ENCODE measurements at regions not wholly inside any gene's neighbourhood (a gene's known extent, or its start where the extent isn't known, plus 50 kb on each side); places are given as distances from the start of the nearest gene placed in this dataset.

DNA sequence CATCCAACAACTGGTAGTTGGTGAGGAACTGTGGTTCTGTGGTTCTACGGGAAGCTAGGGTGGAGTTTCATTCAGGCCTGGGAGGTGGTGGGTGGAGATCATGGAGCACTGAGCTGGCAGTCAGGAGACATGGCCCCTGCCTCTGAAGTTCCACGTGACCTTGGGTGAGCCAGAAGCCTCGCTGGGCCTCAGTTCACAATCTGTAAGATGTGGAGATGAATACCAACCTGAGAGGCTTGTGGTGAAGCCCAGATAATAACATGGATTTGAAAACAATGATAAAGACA, 177.9 kb downstream of the MACROH2A1 start:
- TF ChIP-seq, protein P1, sequence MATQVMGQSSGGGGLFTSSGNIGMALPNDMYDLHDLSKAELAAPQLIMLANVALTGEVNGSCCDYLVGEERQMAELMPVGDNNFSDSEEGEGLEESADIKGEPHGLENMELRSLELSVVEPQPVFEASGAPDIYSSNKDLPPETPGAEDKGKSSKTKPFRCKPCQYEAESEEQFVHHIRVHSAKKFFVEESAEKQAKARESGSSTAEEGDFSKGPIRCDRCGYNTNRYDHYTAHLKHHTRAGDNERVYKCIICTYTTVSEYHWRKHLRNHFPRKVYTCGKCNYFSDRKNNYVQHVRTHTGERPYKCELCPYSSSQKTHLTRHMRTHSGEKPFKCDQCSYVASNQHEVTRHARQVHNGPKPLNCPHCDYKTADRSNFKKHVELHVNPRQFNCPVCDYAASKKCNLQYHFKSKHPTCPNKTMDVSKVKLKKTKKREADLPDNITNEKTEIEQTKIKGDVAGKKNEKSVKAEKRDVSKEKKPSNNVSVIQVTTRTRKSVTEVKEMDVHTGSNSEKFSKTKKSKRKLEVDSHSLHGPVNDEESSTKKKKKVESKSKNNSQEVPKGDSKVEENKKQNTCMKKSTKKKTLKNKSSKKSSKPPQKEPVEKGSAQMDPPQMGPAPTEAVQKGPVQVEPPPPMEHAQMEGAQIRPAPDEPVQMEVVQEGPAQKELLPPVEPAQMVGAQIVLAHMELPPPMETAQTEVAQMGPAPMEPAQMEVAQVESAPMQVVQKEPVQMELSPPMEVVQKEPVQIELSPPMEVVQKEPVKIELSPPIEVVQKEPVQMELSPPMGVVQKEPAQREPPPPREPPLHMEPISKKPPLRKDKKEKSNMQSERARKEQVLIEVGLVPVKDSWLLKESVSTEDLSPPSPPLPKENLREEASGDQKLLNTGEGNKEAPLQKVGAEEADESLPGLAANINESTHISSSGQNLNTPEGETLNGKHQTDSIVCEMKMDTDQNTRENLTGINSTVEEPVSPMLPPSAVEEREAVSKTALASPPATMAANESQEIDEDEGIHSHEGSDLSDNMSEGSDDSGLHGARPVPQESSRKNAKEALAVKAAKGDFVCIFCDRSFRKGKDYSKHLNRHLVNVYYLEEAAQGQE (IDR thresholded peaks at IDR 0.05; ENCODE audit: insufficient read depth in 1 of 2, low read depth in 2 of 2, low read length in 2 of 2) = no peak
- TF ChIP-seq POLR2AphosphoS5 (IDR thresholded peaks at IDR 0.05; ENCODE audit: low read depth, low read length) (no peak), TAF1 (IDR thresholded peaks at IDR 0.05; ENCODE audit: borderline replicate concordance, insufficient read depth, low read length) (no peak), FOXP2 (optimal IDR thresholded peaks at IDR 0.05; ENCODE audit: borderline replicate concordance, extremely low read depth, extremely low read length, insufficient read depth) (no peak), SIN3A (IDR thresholded peaks at IDR 0.05; ENCODE audit: borderline replicate concordance, insufficient read depth, low read length) (no peak)
